ENCODE measurements at regions not wholly inside any gene's neighbourhood (a gene's known extent, or its start where the extent isn't known, plus 50 kb on each side); places are given as distances from the start of the nearest gene placed in this dataset.

- dilution Hi-C loops (cut with MboI; ENCODE audit: extremely low pct_ligation_motif_present, low sequenced_read_pairs): no loop called here
- no peak for TF ChIP-seq POLR2AphosphoS5 (IDR thresholded peaks at IDR 0.05; ENCODE audit: insufficient read depth, low read depth, low read length)
- no peak for TF ChIP-seq POLR2A (IDR thresholded peaks at IDR 0.05; ENCODE audit: low read depth, low read length)
- no peak for TF ChIP-seq MAX (IDR thresholded peaks at IDR 0.05; ENCODE audit: insufficient read depth, insufficient read length)
- no peaks in the 10 kb centered on the region for H3K79me2 ChIP-seq (ENCODE audit: control insufficient read depth, insufficient read depth, low read length)
- intact Hi-C loops (cut with micrococcal nuclease): no loop called here
- H3K4me2 ChIP-seq (ENCODE audit: insufficient read depth, low read length): no peak overlapping the region
- H4K20me1 ChIP-seq (replicated peaks; ENCODE audit: control insufficient read depth, extremely low read depth, insufficient read depth, low read length): no peaks in the 10 kb centered on the region
- CTCF ChIA-PET: no interaction called here
- no peaks in the 10 kb centered on the region for H3K9me1 ChIP-seq (replicated peaks; ENCODE audit: control insufficient read depth, extremely low read depth, insufficient read depth, low read length)
- BruUV-seq (replicated peaks): no TSS peak
- H3K27me3 ChIP-seq (ENCODE audit: control insufficient read depth in 2 of 2, insufficient read depth in 2 of 2, low read length in 2 of 2): no peaks in the 10 kb centered on the region
- H3K36me3 ChIP-seq (ENCODE audit: control insufficient read depth in 2 of 2, extremely low read depth in 1 of 2, insufficient read depth in 2 of 2, low read length in 2 of 2): no peaks in the 10 kb centered on the region
- no peak overlapping the region for H3K9ac ChIP-seq (replicated peaks; ENCODE audit: extremely low read depth, insufficient read depth, low read length)
- FAIRE-seq (no peak), DNase-seq (ENCODE audit: low read depth, low spot score) (no peak)
- no peak overlapping the region for H3K4me3 ChIP-seq (replicated peaks in 1 of 3; ENCODE audit: insufficient read depth in 1 of 3, low read depth in 1 of 3, low read length in 3 of 3)
- POLR2A ChIA-PET: no interaction called here
- no peak overlapping the region for H3K27ac ChIP-seq (ENCODE audit: insufficient read depth, low read depth, low read length)
- no peaks in the 10 kb centered on the region for H3K9me3 ChIP-seq (replicated peaks; ENCODE audit: control insufficient read depth, insufficient read depth, low read length)
- no peak overlapping the region for H2AFZ ChIP-seq (ENCODE audit: low read depth, low read length)
- no peaks in the 10 kb centered on the region for H3K4me1 ChIP-seq (ENCODE audit: control insufficient read depth, extremely low read depth, insufficient read depth, low read length)
Observed at GRCh38 chr10:106033065-106033464, 1131.4 kb downstream of the SORCS1 start.

- no peak overlapping the region for H2AFZ ChIP-seq (ENCODE audit: low read depth, low read length)
- DNase-seq (ENCODE audit: low read depth, low spot score) (no peak), FAIRE-seq (no peak)
- no peak overlapping the region for H3K4me3 ChIP-seq (replicated peaks in 1 of 3; ENCODE audit: insufficient read depth in 1 of 3, low read depth in 1 of 3, low read length in 3 of 3)
- TF ChIP-seq CTCF (IDR thresholded peaks at IDR 0.05; ENCODE audit: extremely low read depth in 1 of 2, insufficient read depth in 1 of 2, low read depth in 1 of 2, low read length in 2 of 2): no peak
- TF ChIP-seq POLR2A (IDR thresholded peaks at IDR 0.05; ENCODE audit: low read depth, low read length): no peak
- no peak for TF ChIP-seq FOS (IDR thresholded peaks at IDR 0.05; ENCODE audit: borderline replicate concordance, insufficient read depth, low read length)
- no peak for TF ChIP-seq MAX (IDR thresholded peaks at IDR 0.05; ENCODE audit: insufficient read depth, insufficient read length)
- TF ChIP-seq GATA2 (IDR thresholded peaks at IDR 0.05; ENCODE audit: insufficient read depth, insufficient read length, low read depth, low read length): no peak
- no peak for TF ChIP-seq MYC (IDR thresholded peaks at IDR 0.05; ENCODE audit: low read depth, low read length)
- TF ChIP-seq JUN (IDR thresholded peaks at IDR 0.05; ENCODE audit: borderline replicate concordance, insufficient read depth, insufficient read length, low read depth): no peak
- TF ChIP-seq POLR2AphosphoS5 (IDR thresholded peaks at IDR 0.05; ENCODE audit: insufficient read depth, low read depth, low read length): no peak
- no peak for TF ChIP-seq EZH2 (IDR thresholded peaks at IDR 0.05; ENCODE audit: borderline replicate concordance, low read depth, low read length, severe bottlenecking)
- H3K27ac ChIP-seq (ENCODE audit: insufficient read depth, low read depth, low read length): no peak overlapping the region
- no peaks in the 10 kb centered on the region for H3K27me3 ChIP-seq (ENCODE audit: control insufficient read depth in 2 of 2, insufficient read depth in 2 of 2, low read length in 2 of 2)
- dilution Hi-C loops (cut with MboI; ENCODE audit: extremely low pct_ligation_motif_present, low sequenced_read_pairs): no loop called here
- ChIA-PET CTCF (no interaction called here), POLR2A (no interaction called here)
- no TSS peak for BruUV-seq (replicated peaks)
- no peaks in the 10 kb centered on the region for H4K20me1 ChIP-seq (replicated peaks; ENCODE audit: control insufficient read depth, extremely low read depth, insufficient read depth, low read length)
- no peaks in the 10 kb centered on the region for H3K9me1 ChIP-seq (replicated peaks; ENCODE audit: control insufficient read depth, extremely low read depth, insufficient read depth, low read length)
- intact Hi-C loops (cut with micrococcal nuclease): no loop called here
- no peak overlapping the region for H3K9ac ChIP-seq (replicated peaks; ENCODE audit: extremely low read depth, insufficient read depth, low read length)
- H3K9me3 ChIP-seq (replicated peaks; ENCODE audit: control insufficient read depth, insufficient read depth, low read length): no peaks in the 10 kb centered on the region
- no peaks in the 10 kb centered on the region for H3K4me1 ChIP-seq (ENCODE audit: control insufficient read depth, extremely low read depth, insufficient read depth, low read length)
- H3K36me3 ChIP-seq (ENCODE audit: control insufficient read depth in 2 of 2, extremely low read depth in 1 of 2, insufficient read depth in 2 of 2, low read length in 2 of 2): no peaks in the 10 kb centered on the region
- no peak overlapping the region for H3K4me2 ChIP-seq (ENCODE audit: insufficient read depth, low read length)
- no peaks in the 10 kb centered on the region for H3K79me2 ChIP-seq (ENCODE audit: control insufficient read depth, insufficient read depth, low read length)
Observed at GRCh38 chr10:106032450-106033002, 1132.0 kb downstream of the SORCS1 start.

Measured in endothelial cell of umbilical vein (primary cell).